GM12891 (cell line): ENCODE measurements at regions not wholly inside any gene's neighbourhood (a gene's known extent, or its start where the extent isn't known, plus 50 kb on each side); places are given as distances from the start of the nearest gene placed in this dataset.

Source experiments
- POLR2A ChIP-seq: IDR thresholded peaks from 2 replicates; pipeline ENCODE4 v1.6.1; 2011; ENCODE audit warnings: low read depth, low read length, control low read depth
- POLR2AphosphoS5 ChIP-seq: IDR thresholded peaks from 2 replicates; pipeline ENCODE4 v1.6.1; 2011; ENCODE audit warnings: low read depth, low read length, control low read depth
- TAF1 ChIP-seq: IDR thresholded peaks from 2 replicates; pipeline ENCODE4 v1.6.1; 2011; ENCODE audit warnings: low read depth, low read length, control low read depth

GRCh38 chr12:113667676-113668356, 196.1 kb upstream of the LHX5 start:
- no peak for TF ChIP-seq POLR2AphosphoS5
- TF ChIP-seq TAF1: no peak
- TF ChIP-seq POLR2A: no peak
